IMR-90 (cell line): ENCODE measurements at regions not wholly inside any gene's neighbourhood (a gene's known extent, or its start where the extent isn't known, plus 50 kb on each side); places are given as distances from the start of the nearest gene placed in this dataset.

ENCODE experiments used
- ATAC-seq: fragments of 200-7000 bp; cut with Tn5 transposase; 2 replicates; pipeline ENCODE4 v1.9.1; 2020; ENCODE audit warnings: low read depth, mild to moderate bottlenecking, moderate library complexity
- BruUV-seq: library from RNA; stranded (reverse); fragments of 400-500 nt; replicated peaks from 2 replicates; lab custom pipeline; 2021; lab: Mats Ljungman, UMichigan
- CTCF ChIA-PET: fragments of 300-600 bp; formaldehyde crosslinking; extraction: SDS; loops from one replicate; lab custom pipeline; 2021; ENCODE audit warnings: antibody characterized with exemption; lab: Yijun Ruan, JAX
- POLR2A ChIA-PET: fragments of 300-600 bp; sonication (Branson Sonifier 250); formaldehyde crosslinking; loops from one replicate; lab custom pipeline; 2022; ENCODE audit warnings: antibody characterized with exemption; ENCODE audit not compliant: unreplicated experiment; lab: Charles Lee
- DNase-seq: peaks from one replicate; pipeline ENCODE4 v3.0.0; 2013
- H2AFZ ChIP-seq: replicated peaks from 2 replicates; pipeline ENCODE3; 2013; ENCODE audit warnings: low read length, mild to moderate bottlenecking; ENCODE audit not compliant: poor library complexity
- H2AK5ac ChIP-seq: 2 replicates; pipeline ENCODE4 v1.6.1; 2013; ENCODE audit warnings: low read depth, low read length, inconsistent platforms
- H2AK9ac ChIP-seq: replicated peaks from 2 replicates; pipeline ENCODE3; 2013; ENCODE audit warnings: mild to moderate bottlenecking, low read depth, low read length, moderate library complexity; ENCODE audit not compliant: poor library complexity
- H2BK120ac ChIP-seq: 2 replicates; pipeline ENCODE4 v1.6.1; 2013; ENCODE audit warnings: low read depth, low read length, inconsistent platforms
- H2BK15ac ChIP-seq: 3 replicates; pipeline ENCODE4 v1.6.1; 2013; ENCODE audit warnings: low read depth, low read length, inconsistent platforms
- H2BK20ac ChIP-seq: 2 replicates; pipeline ENCODE4 v1.6.1; 2013; ENCODE audit warnings: low read depth, mild to moderate bottlenecking, inconsistent platforms, low read length, moderate library complexity
- H2BK5ac ChIP-seq: 2 replicates; pipeline ENCODE4 v1.6.1; 2013; ENCODE audit warnings: mild to moderate bottlenecking, low read depth, low read length, inconsistent platforms; ENCODE audit not compliant: poor library complexity, severe bottlenecking
- H3K14ac ChIP-seq: replicated peaks from 2 replicates; pipeline ENCODE4 v1.6.1; 2013; ENCODE audit warnings: low read depth, low read length, inconsistent platforms
- H3K18ac ChIP-seq: 2 replicates; pipeline ENCODE4 v1.6.1; 2013; ENCODE audit warnings: low read depth, low read length, control low read depth
- H3K23ac ChIP-seq: 2 replicates; pipeline ENCODE4 v1.6.1; 2013; ENCODE audit warnings: low read depth, low read length, inconsistent platforms
- H3K27ac ChIP-seq: 2 replicates; pipeline ENCODE4 v1.5.1; 2013; ENCODE audit warnings: mild to moderate bottlenecking, control low read depth, low read length; ENCODE audit not compliant: insufficient read depth
- H3K27me3 ChIP-seq: 2 replicates; pipeline ENCODE4 v1.6.1; 2013; ENCODE audit warnings: low read length; ENCODE audit not compliant: control insufficient read depth, insufficient read depth
- H3K36me3 ChIP-seq: 2 replicates; pipeline ENCODE4 v1.6.1; 2013; ENCODE audit warnings: low read length, mixed read lengths; ENCODE audit not compliant: control insufficient read depth, insufficient read depth
- H3K4ac ChIP-seq: 2 replicates; pipeline ENCODE4 v1.6.1; 2013; ENCODE audit warnings: low read depth, low read length, inconsistent platforms
- H3K4me1 ChIP-seq: 2 replicates; pipeline ENCODE4 v1.6.1; 2013; ENCODE audit warnings: low read length, mixed read lengths; ENCODE audit not compliant: control insufficient read depth, insufficient read depth
- H3K4me2 ChIP-seq: 2 replicates; pipeline ENCODE4 v1.6.1; 2013; ENCODE audit warnings: low read depth, mild to moderate bottlenecking, control low read depth, low read length, moderate library complexity
- H3K4me3 ChIP-seq: 2 replicates; pipeline ENCODE4 v1.5.1; 2013; ENCODE audit warnings: low read depth, mild to moderate bottlenecking, control low read depth, low read length, moderate library complexity; ENCODE audit not compliant: insufficient read depth
- H3K56ac ChIP-seq: 2 replicates; pipeline ENCODE4 v1.6.1; 2013; ENCODE audit warnings: low read length, inconsistent platforms; ENCODE audit not compliant: insufficient read depth; ENCODE audit errors: extremely low read depth
- H3K79me1 ChIP-seq, 2 experiments: 2 replicates each; pipeline ENCODE4 v1.6.1; 2013; ENCODE audit warnings: low read length in 2 of 2, inconsistent platforms in 1 of 2, low read depth in 1 of 2
- H3K9ac ChIP-seq: 2 replicates; pipeline ENCODE4 v1.6.1; 2013; ENCODE audit warnings: low read depth, low read length, control low read depth
- H3K9me1 ChIP-seq: 2 replicates; pipeline ENCODE4 v1.6.1; 2013; ENCODE audit warnings: low read length, inconsistent platforms; ENCODE audit not compliant: insufficient read depth
- H3K9me3 ChIP-seq: 2 replicates; pipeline ENCODE4 v1.6.1; 2013; ENCODE audit warnings: low read length; ENCODE audit not compliant: control insufficient read depth, insufficient read depth
- H4K20me1 ChIP-seq: 2 replicates; pipeline ENCODE4 v1.6.1; 2013; ENCODE audit warnings: low read length, inconsistent platforms; ENCODE audit not compliant: insufficient read depth
- H4K5ac ChIP-seq: 2 replicates; pipeline ENCODE4 v1.6.1; 2013; ENCODE audit warnings: mild to moderate bottlenecking, low read depth, low read length, control low read depth
- H4K8ac ChIP-seq, 2 experiments: 2 replicates each; pipeline ENCODE4 v1.6.1; 2013; ENCODE audit warnings: low read depth in 2 of 2, low read length in 2 of 2, control low read depth in 1 of 2, inconsistent platforms in 1 of 2
- H4K91ac ChIP-seq: 2 replicates; pipeline ENCODE4 v1.6.1; 2013; ENCODE audit warnings: low read depth, low read length, inconsistent platforms; ENCODE audit not compliant: insufficient read depth
- FOS ChIP-seq: fragments of 150-350 bp; IDR thresholded peaks from 2 replicates; pipeline ENCODE4 v1.6.1; 2016; ENCODE audit warnings: low read depth, low read length
- MAZ ChIP-seq: IDR thresholded peaks from 2 replicates; pipeline ENCODE4 v1.6.1; 2012; ENCODE audit warnings: low read depth, mild to moderate bottlenecking, low read length, improper control_type of control experiment, moderate library complexity, borderline replicate concordance
- POLR2A ChIP-seq: IDR thresholded peaks from 2 replicates; pipeline ENCODE4 v1.6.1; 2012; ENCODE audit warnings: mild to moderate bottlenecking, low read depth, low read length
- WGBS, 2 experiments: methylation state at CpG; one replicate each; pipeline versions ENCODE4 v1.1.5 to v1.1.7; 2013; ENCODE audit warnings: missing lambda C conversion rate in 2 of 2; ENCODE audit not compliant: insufficient read length in 1 of 2; ENCODE audit errors: extremely low coverage in 2 of 2; 5-methylcytosine and 5-hydroxymethylcytosine counted together
- dilution Hi-C: fragments of 300-500 bp; cut with HindIII; formaldehyde crosslinking; loops from one replicate; pipeline ENCODE4 v1.14.3; 2018; ENCODE audit warnings: low sequenced_read_pairs; ENCODE audit not compliant: unreplicated experiment
- in situ Hi-C: fragments of 300-500 bp; cut with MboI; formaldehyde crosslinking; loops from 3 replicates; pipeline ENCODE4 v1.14.3; 2019; ENCODE audit warnings: low sequenced_read_pairs, inconsistent platforms, mixed read lengths
- intact Hi-C: fragments of 100-400 bp; cut with micrococcal nuclease; formaldehyde crosslinking; loops from 2 replicates; pipeline ENCODE4 v1.10.0; 2022
- TF ChIP-seq, protein P1 (sequence below): fragments of 150-350 bp; IDR thresholded peaks from 2 replicates; pipeline ENCODE4 v1.6.1; 2017; ENCODE audit warnings: mild to moderate bottlenecking, antibody characterized with exemption, low read length, low read depth

DNA sequence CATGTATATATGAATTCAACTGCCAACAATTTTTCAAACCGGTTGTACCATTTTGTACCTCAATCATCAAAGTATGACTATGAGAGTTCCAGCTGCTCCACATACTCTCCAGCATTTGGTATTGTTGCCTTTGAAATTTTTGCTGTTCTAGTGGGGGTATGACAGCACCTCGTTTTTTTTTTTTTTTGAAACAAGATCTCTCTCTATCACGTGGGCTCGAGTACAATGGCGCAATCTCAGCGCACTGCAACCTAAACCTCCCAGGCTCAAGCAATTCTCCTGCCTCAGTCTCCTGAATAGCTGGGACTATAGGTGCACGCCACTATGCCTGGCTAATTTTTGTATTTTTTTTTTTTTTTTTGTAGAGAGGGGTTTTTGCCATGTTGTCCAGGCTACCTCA, 144.7 kb upstream of the JARID2 start:
- no peak overlapping the region for H4K8ac ChIP-seq
- no peak for ATAC-seq
- CTCF ChIA-PET: no interaction called here
- no peaks in the 10 kb centered on the region for H3K79me1 ChIP-seq
- no peak overlapping the region for H2BK5ac ChIP-seq
- H4K20me1 ChIP-seq: no peaks in the 10 kb centered on the region
- no peak overlapping the region for H3K27ac ChIP-seq
- no peak overlapping the region for H2AK9ac ChIP-seq
- H3K27me3 ChIP-seq: peaks cover 10% of the 10 kb centered on the region
- H3K4ac ChIP-seq: no peak overlapping the region
- H3K18ac ChIP-seq: no peak overlapping the region
- no peak overlapping the region for H2AFZ ChIP-seq
- in situ Hi-C loops: no loop called here
- no peaks in the 10 kb centered on the region for H3K4me1 ChIP-seq
- H3K4me2 ChIP-seq: no peak overlapping the region
- H2BK120ac ChIP-seq: no peak overlapping the region
- POLR2A ChIA-PET: no interaction called here
- H3K56ac ChIP-seq: no peak overlapping the region
- no peaks in the 10 kb centered on the region for H3K36me3 ChIP-seq
- no peak overlapping the region for H4K91ac ChIP-seq
- dilution Hi-C loops: no loop called here
- DNase-seq: no peak
- H3K4me3 ChIP-seq: no peak overlapping the region
- H2BK20ac ChIP-seq: no peak overlapping the region
- H3K9ac ChIP-seq: no peak overlapping the region
- H3K9me1 ChIP-seq: no peaks in the 10 kb centered on the region
- H2AK5ac ChIP-seq: no peak overlapping the region
- no peak overlapping the region for H2BK15ac ChIP-seq
- no peak overlapping the region for H3K14ac ChIP-seq
- H3K23ac ChIP-seq: no peak overlapping the region
- WGBS, 2 experiments: no CpG with 5 or more reads among the region's 7 CpGs
- intact Hi-C loops: no loop called here
- H3K9me3 ChIP-seq: no peaks in the 10 kb centered on the region
- no peak overlapping the region for H4K5ac ChIP-seq
- no TSS peak for BruUV-seq
- no peak for TF ChIP-seq POLR2A
- TF ChIP-seq MAZ: no peak
- TF ChIP-seq FOS: no peak
- TF ChIP-seq, protein P1, sequence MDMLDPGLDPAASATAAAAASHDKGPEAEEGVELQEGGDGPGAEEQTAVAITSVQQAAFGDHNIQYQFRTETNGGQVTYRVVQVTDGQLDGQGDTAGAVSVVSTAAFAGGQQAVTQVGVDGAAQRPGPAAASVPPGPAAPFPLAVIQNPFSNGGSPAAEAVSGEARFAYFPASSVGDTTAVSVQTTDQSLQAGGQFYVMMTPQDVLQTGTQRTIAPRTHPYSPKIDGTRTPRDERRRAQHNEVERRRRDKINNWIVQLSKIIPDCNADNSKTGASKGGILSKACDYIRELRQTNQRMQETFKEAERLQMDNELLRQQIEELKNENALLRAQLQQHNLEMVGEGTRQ: no peak
